Activated CD4-positive, alpha-beta memory T cell treated with anti-CD3 and anti-CD28 coated beads, Interleukin-2, amount 10 ng/mL, durations not matched to agents 7 days and 5 days (primary cell): ENCODE measurements at regions not wholly inside any gene's neighbourhood (a gene's known extent, or its start where the extent isn't known, plus 50 kb on each side); places are given as distances from the start of the nearest gene placed in this dataset.

Source experiments
- CTCF ChIA-PET: fragments of 350-600 bp; sonication (Branson Sonifier 250); formaldehyde crosslinking; loops from one replicate; lab custom pipeline; 2021; ENCODE audit warnings: antibody characterized with exemption, inconsistent platforms; lab: Charles Lee
- POLR2A ChIA-PET: fragments of 350-600 bp; sonication (Branson Sonifier 250); formaldehyde crosslinking; loops from one replicate; lab custom pipeline; 2021; ENCODE audit warnings: antibody characterized with exemption; lab: Charles Lee
- DNase-seq: peaks from one replicate; pipeline ENCODE4 v3.0.0-alpha.2; 2020
- H3K27ac Mint-ChIP-seq: one replicate; pipeline ENCODE4 v1.8.0; 2021; ENCODE audit warnings: mild to moderate bottlenecking, mixed read lengths
- H3K27me3 Mint-ChIP-seq: one replicate; pipeline ENCODE4 v1.8.0; 2021; ENCODE audit warnings: mixed read lengths
- H3K36me3 Mint-ChIP-seq: one replicate; pipeline ENCODE4 v1.8.0; 2021; ENCODE audit warnings: low read depth, mixed read lengths
- H3K4me1 Mint-ChIP-seq: one replicate; pipeline ENCODE4 v1.8.0; 2021; ENCODE audit warnings: mixed read lengths
- H3K4me3 Mint-ChIP-seq: one replicate; pipeline ENCODE4 v1.8.0; 2021; ENCODE audit warnings: mild to moderate bottlenecking, mixed read lengths
- H3K9me3 Mint-ChIP-seq: one replicate; pipeline ENCODE4 v1.8.0; 2021; ENCODE audit warnings: mixed read lengths

- no peaks in the 10 kb centered on the region for H3K4me1 Mint-ChIP-seq
Measured at GRCh38 chr10:2992401-2993198, 74.7 kb upstream of the PFKP start.

GRCh38 chr10:2990764-2991163, 76.6 kb upstream of the PFKP start:
- ChIA-PET CTCF (no interaction called here), POLR2A (no interaction called here)
- Mint-ChIP-seq H3K27ac (no peak overlapping the region), H3K9me3 (no peaks in the 10 kb centered on the region), H3K4me3 (no peak overlapping the region), H3K4me1 (peaks cover 3% of the 10 kb centered on the region), H3K36me3 (no peaks in the 10 kb centered on the region), H3K27me3 (peaks cover 23% of the 10 kb centered on the region)
- DNase-seq = no peak

More at GRCh38 chr10:2992401-2993198, 74.7 kb upstream of the PFKP start:
- Mint-ChIP-seq H3K27ac (no peak overlapping the region), H3K4me3 (no peak overlapping the region), H3K36me3 (no peaks in the 10 kb centered on the region), H3K9me3 (no peaks in the 10 kb centered on the region), H3K27me3 (peaks cover 13% of the 10 kb centered on the region)
- no peak for DNase-seq
- ChIA-PET CTCF (interaction anchor here (0.6 kb wide), 1 partner anchor 1258 kb away, joined by 3 read pairs; no protein-coding TSS in a partner anchor), POLR2A (no interaction called here)

- Mint-ChIP-seq H3K9me3 (no peaks in the 10 kb centered on the region), H3K27me3 (peaks cover 19% of the 10 kb centered on the region), H3K27ac (no peak overlapping the region), H3K4me3 (no peak overlapping the region), H3K36me3 (no peaks in the 10 kb centered on the region), H3K4me1 (peaks cover 3% of the 10 kb centered on the region)
- POLR2A ChIA-PET = no interaction called here
- CTCF ChIA-PET = no interaction called here
- DNase-seq = no peak
Measured at GRCh38 chr10:2989292-2989947, 77.9 kb upstream of the PFKP start.

GRCh38 chr10:2987185-2987768, 80.1 kb upstream of the PFKP start:
- Mint-ChIP-seq H3K4me3 (no peak overlapping the region), H3K27me3 (peaks cover 19% of the 10 kb centered on the region), H3K4me1 (peaks cover 3% of the 10 kb centered on the region), H3K36me3 (no peaks in the 10 kb centered on the region), H3K27ac (no peak overlapping the region), H3K9me3 (no peaks in the 10 kb centered on the region)
- ChIA-PET POLR2A (no interaction called here), CTCF (no interaction called here)
- DNase-seq = no peak

GRCh38 chr10:2986391-2986801, 81.0 kb upstream of the PFKP start:
- Mint-ChIP-seq H3K4me3 (no peak overlapping the region), H3K36me3 (no peaks in the 10 kb centered on the region), H3K27me3 (peaks cover 19% of the 10 kb centered on the region), H3K27ac (no peak overlapping the region), H3K4me1 (peaks cover 3% of the 10 kb centered on the region), H3K9me3 (no peaks in the 10 kb centered on the region)
- DNase-seq = no peak
- ChIA-PET CTCF (no interaction called here), POLR2A (no interaction called here)

- no peak for DNase-seq
- POLR2A ChIA-PET = no interaction called here
- Mint-ChIP-seq H3K4me1 (peaks cover 3% of the 10 kb centered on the region), H3K36me3 (no peaks in the 10 kb centered on the region), H3K27me3 (peaks cover 17% of the 10 kb centered on the region), H3K9me3 (no peaks in the 10 kb centered on the region), H3K4me3 (no peak overlapping the region), H3K27ac (no peak overlapping the region)
- CTCF ChIA-PET = no interaction called here
Measured at GRCh38 chr10:2985729-2986232, 81.6 kb upstream of the PFKP start.

- Mint-ChIP-seq H3K36me3 (no peaks in the 10 kb centered on the region), H3K27ac (no peak overlapping the region), H3K4me1 (peaks cover 3% of the 10 kb centered on the region), H3K9me3 (no peaks in the 10 kb centered on the region), H3K27me3 (peaks cover 17% of the 10 kb centered on the region), H3K4me3 (no peak overlapping the region)
- POLR2A ChIA-PET = no interaction called here
- DNase-seq = no peak
- CTCF ChIA-PET = no interaction called here
Measured at GRCh38 chr10:2984682-2985081, 82.7 kb upstream of the PFKP start.

GRCh38 chr10:2982146-2982545, 85.2 kb upstream of the PFKP start:
- peaks cover 3% of the 10 kb centered on the region for H3K4me1 Mint-ChIP-seq
- no peaks in the 10 kb centered on the region for H3K36me3 Mint-ChIP-seq
- peaks cover 10% of the 10 kb centered on the region for H3K27me3 Mint-ChIP-seq
- ChIA-PET POLR2A (no interaction called here), CTCF (no interaction called here)
- no peak overlapping the region for H3K4me3 Mint-ChIP-seq
- no peak for DNase-seq
- no peak overlapping the region for H3K27ac Mint-ChIP-seq
- no peaks in the 10 kb centered on the region for H3K9me3 Mint-ChIP-seq

GRCh38 chr10:2981361-2981801, 86.0 kb upstream of the PFKP start:
- Mint-ChIP-seq H3K27ac (no peak overlapping the region), H3K4me3 (no peak overlapping the region), H3K36me3 (no peaks in the 10 kb centered on the region), H3K9me3 (no peaks in the 10 kb centered on the region), H3K27me3 (peaks cover 5% of the 10 kb centered on the region), H3K4me1 (no peaks in the 10 kb centered on the region)
- ChIA-PET POLR2A (no interaction called here), CTCF (no interaction called here)
- DNase-seq = no peak

GRCh38 chr10:2980791-2981360, 86.5 kb upstream of the PFKP start:
- Mint-ChIP-seq H3K4me3 (no peak overlapping the region), H3K36me3 (no peaks in the 10 kb centered on the region), H3K9me3 (no peaks in the 10 kb centered on the region), H3K27me3 (no peaks in the 10 kb centered on the region), H3K27ac (no peak overlapping the region), H3K4me1 (no peaks in the 10 kb centered on the region)
- no peak for DNase-seq
- CTCF ChIA-PET = no interaction called here
- POLR2A ChIA-PET = no interaction called here

- Mint-ChIP-seq H3K9me3 (no peaks in the 10 kb centered on the region), H3K27me3 (no peaks in the 10 kb centered on the region), H3K36me3 (no peaks in the 10 kb centered on the region), H3K4me1 (no peaks in the 10 kb centered on the region), H3K27ac (no peak overlapping the region), H3K4me3 (no peak overlapping the region)
- DNase-seq = no peak
- CTCF ChIA-PET = no interaction called here
- POLR2A ChIA-PET = no interaction called here
Measured at GRCh38 chr10:2980116-2980515, 87.2 kb upstream of the PFKP start.

GRCh38 chr10:2979306-2979705, 88.0 kb upstream of the PFKP start:
- Mint-ChIP-seq H3K27ac (no peak overlapping the region), H3K4me1 (no peaks in the 10 kb centered on the region), H3K36me3 (no peaks in the 10 kb centered on the region), H3K27me3 (no peaks in the 10 kb centered on the region), H3K4me3 (no peak overlapping the region), H3K9me3 (no peaks in the 10 kb centered on the region)
- DNase-seq = no peak
- POLR2A ChIA-PET = no interaction called here
- CTCF ChIA-PET = interaction anchor here (2.3 kb wide), 1 partner anchor 51 kb away, joined by 6 read pairs; no protein-coding TSS in a partner anchor
